ENCODE measurements at regions not wholly inside any gene's neighbourhood (a gene's known extent, or its start where the extent isn't known, plus 50 kb on each side); places are given as distances from the start of the nearest gene placed in this dataset.
A peak's percentile ranks its signal among the peaks of the same experiment; 100 is the strongest.

DNA sequence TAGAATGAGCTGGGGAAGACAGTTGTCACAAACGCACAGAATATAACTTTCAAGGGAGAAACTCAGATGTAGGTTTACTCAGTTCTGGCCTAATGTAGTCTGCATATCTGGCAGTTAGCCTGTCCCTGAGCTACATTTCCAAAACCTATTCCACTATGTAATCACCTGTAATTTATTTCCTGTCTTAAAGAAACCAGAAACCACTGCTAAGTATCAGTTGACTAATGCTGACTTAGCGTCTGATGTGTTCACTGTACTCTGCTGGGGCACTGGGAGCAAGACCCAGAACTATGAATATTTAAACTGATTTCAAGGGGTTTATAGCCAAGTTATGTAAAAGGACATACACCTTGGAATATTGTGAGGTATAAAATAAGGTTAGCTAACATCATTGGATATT is 1995.2 kb upstream of the PIK3C3 start:
- intact Hi-C loops (cut with micrococcal nuclease), result no loop called here
- Mint-ChIP-seq H3K27me3 (ENCODE audit: insufficient read depth) (no peaks in the 10 kb centered on the region), H3K27ac (no peak overlapping the region), H3K4me1 (ENCODE audit: low read depth) (no peaks in the 10 kb centered on the region), H3K36me3 (ENCODE audit: low read depth) (no peaks in the 10 kb centered on the region), H3K4me3 (no peak overlapping the region), H3K9me3 (peaks cover 9% of the 10 kb centered on the region)
- no peak for DNase-seq (ENCODE audit: low spot score)

DNA sequence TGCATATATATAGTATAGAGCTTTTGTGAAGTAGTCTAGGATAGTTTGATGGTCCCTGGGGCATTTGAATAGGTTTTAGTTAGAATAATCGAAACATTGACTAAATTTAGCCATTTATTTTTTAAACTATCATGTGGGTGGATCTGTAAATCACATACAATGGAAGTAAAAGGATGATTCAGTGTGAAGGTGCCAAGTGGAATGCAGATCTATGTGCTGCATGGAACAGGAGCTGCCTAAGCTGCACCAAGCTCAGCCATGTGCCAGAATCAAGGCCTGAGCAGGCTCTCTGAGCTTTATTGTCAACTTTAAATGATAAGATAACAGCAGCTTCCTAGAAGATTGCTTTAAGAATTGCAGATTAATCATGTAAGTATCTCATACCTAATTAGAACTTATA is 1996.2 kb upstream of the PIK3C3 start:
- no peak overlapping the region for H3K4me3 Mint-ChIP-seq
- DNase-seq (ENCODE audit: low spot score), result no peak
- no peaks in the 10 kb centered on the region for H3K27me3 Mint-ChIP-seq (ENCODE audit: insufficient read depth)
- no peaks in the 10 kb centered on the region for H3K4me1 Mint-ChIP-seq (ENCODE audit: low read depth)
- intact Hi-C loops (cut with micrococcal nuclease), result no loop called here
- no peak overlapping the region for H3K27ac Mint-ChIP-seq
- H3K9me3 Mint-ChIP-seq, result peaks cover 4% of the 10 kb centered on the region
- H3K36me3 Mint-ChIP-seq (ENCODE audit: low read depth), result no peaks in the 10 kb centered on the region

DNA sequence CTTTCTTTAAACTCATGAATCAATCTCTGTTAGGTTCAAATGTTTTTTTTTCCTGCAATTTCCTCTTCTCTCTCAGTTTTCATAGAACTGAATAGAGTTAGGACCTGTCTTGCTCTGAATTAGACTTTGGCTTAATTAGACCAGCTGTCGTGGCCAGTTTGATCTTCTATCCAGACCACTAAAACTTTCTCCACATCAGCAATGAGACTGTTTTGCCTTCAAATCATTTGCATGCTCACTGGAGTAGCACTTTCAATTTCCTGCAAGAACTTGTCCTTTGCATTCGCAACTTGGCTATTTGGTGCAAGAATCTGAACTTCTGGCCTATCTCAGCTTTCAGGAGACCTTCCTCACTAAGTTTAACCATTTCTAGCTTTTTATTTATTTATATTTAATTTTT is 2002.2 kb upstream of the PIK3C3 start:
- Mint-ChIP-seq H3K27ac (no peak overlapping the region), H3K27me3 (ENCODE audit: insufficient read depth) (no peaks in the 10 kb centered on the region), H3K36me3 (ENCODE audit: low read depth) (no peaks in the 10 kb centered on the region), H3K4me3 (no peak overlapping the region), H3K9me3 (no peaks in the 10 kb centered on the region), H3K4me1 (ENCODE audit: low read depth) (no peaks in the 10 kb centered on the region)
- intact Hi-C loops (cut with micrococcal nuclease), result no loop called here
- no peak for DNase-seq (ENCODE audit: low spot score)

DNA sequence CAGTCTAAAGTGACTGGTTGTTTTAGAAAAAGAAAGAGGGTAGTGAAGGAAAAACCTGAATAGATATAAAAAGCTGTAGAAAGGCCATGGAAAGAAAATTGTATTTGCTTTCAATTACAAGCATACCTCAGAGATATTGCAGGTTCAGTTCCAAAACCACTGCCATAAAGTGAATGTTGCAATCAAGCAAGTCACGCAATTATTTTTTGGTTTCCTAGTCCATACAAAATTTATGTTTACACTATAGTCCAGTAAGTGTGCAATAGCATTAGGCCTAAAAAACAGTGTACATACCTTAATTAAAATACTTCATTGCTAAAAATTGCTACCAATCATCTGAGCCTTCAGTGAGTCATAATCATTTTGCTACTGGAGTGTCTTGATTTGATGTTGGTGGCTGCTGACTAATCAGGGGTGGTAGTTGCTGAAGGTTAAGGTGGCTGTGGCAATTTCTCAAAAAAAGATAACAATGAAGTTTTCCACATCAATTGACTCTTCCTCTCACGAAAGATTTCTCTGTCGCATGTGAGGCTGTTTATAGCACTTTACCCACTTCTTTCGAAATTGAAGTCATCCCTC is 2003.8 kb upstream of the PIK3C3 start:
- no peak for DNase-seq (ENCODE audit: low spot score)
- Mint-ChIP-seq H3K36me3 (ENCODE audit: low read depth) (no peaks in the 10 kb centered on the region), H3K27ac (no peak overlapping the region), H3K27me3 (ENCODE audit: insufficient read depth) (no peaks in the 10 kb centered on the region), H3K4me3 (no peak overlapping the region), H3K4me1 (ENCODE audit: low read depth) (no peaks in the 10 kb centered on the region), H3K9me3 (no peaks in the 10 kb centered on the region)
- intact Hi-C loops (cut with micrococcal nuclease), result no loop called here

DNA sequence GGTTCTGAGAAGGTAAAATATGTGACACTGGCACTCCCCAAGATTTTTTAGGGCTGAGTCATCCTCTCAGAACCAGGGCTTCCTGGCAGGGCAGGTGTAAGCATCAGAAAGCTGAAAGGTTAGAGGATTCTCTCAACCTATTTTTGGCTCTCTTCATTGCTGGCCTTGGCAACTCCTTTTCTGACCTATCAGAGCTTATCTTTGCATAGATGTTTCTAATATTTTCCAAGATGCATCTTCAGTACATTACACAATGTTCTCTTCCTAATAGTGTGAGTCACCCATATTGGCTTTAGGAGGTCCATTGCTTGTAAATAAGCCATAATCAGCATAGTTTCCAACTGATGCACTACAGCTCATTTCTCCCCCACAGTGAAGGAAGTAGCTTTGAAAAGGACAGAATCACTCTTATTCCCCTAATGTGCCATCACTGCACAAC is 2008.4 kb upstream of the PIK3C3 start:
- Mint-ChIP-seq H3K4me1 (ENCODE audit: low read depth) (no peaks in the 10 kb centered on the region), H3K4me3 (no peak overlapping the region), H3K9me3 (peaks cover 3% of the 10 kb centered on the region), H3K27ac (no peak overlapping the region), H3K27me3 (ENCODE audit: insufficient read depth) (no peaks in the 10 kb centered on the region), H3K36me3 (ENCODE audit: low read depth) (no peaks in the 10 kb centered on the region)
- intact Hi-C loops (cut with micrococcal nuclease), result no loop called here
- DNase-seq (ENCODE audit: low spot score), result no peak

DNA sequence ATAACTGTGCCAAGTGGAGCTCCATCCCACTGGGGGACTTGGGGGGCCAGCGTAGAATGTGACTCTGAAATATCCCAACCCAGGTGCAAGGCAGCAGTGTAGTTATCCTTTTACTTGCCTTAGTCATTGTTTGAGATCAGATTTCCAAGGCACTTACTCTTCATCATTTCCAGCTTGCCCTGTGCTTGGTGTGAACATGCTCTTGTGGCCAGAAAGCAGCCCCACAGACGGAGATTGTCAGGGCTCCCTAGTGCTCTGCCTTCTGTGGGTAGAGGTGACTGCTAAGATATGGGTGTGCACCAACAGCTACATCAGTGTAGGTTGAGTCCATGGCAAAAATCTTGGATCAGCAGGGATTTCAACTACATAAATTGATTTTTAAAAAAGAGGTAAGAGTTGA is 2010.0 kb upstream of the PIK3C3 start:
- H3K36me3 Mint-ChIP-seq (ENCODE audit: low read depth), result no peaks in the 10 kb centered on the region
- no peak overlapping the region for H3K27ac Mint-ChIP-seq
- H3K4me1 Mint-ChIP-seq (ENCODE audit: low read depth), result no peaks in the 10 kb centered on the region
- H3K9me3 Mint-ChIP-seq, result peaks cover 3% of the 10 kb centered on the region
- DNase-seq (ENCODE audit: low spot score), result no peak
- no peak overlapping the region for H3K4me3 Mint-ChIP-seq
- no peaks in the 10 kb centered on the region for H3K27me3 Mint-ChIP-seq (ENCODE audit: insufficient read depth)
- intact Hi-C loops (cut with micrococcal nuclease), result no loop called here

DNA sequence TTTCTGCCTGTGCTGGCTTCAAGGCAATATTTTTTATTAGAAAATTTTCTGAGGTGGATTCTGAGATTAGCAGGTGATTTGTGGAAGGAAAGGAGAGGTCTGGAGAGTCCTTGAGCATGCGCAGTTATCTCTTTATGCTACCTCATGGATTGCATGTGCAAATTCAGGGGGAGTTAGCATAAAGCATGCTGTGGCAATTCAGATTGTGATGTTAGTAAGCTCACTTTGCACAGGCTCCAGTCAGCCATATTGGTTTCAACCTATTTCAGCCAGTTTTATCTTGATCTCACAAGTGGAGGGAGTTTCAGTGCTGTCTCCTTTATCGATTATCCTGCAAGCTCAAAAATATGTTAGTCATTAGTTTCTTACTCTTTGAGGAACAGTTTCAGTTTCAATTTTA is 2012.3 kb upstream of the PIK3C3 start:
- Mint-ChIP-seq H3K27me3 (ENCODE audit: insufficient read depth) (no peaks in the 10 kb centered on the region), H3K36me3 (ENCODE audit: low read depth) (no peaks in the 10 kb centered on the region), H3K9me3 (peaks cover 11% of the 10 kb centered on the region), H3K4me3 (no peak overlapping the region), H3K27ac (no peak overlapping the region), H3K4me1 (ENCODE audit: low read depth) (no peaks in the 10 kb centered on the region)
- no peak for DNase-seq (ENCODE audit: low spot score)
- intact Hi-C loops (cut with micrococcal nuclease), result no loop called here

DNA sequence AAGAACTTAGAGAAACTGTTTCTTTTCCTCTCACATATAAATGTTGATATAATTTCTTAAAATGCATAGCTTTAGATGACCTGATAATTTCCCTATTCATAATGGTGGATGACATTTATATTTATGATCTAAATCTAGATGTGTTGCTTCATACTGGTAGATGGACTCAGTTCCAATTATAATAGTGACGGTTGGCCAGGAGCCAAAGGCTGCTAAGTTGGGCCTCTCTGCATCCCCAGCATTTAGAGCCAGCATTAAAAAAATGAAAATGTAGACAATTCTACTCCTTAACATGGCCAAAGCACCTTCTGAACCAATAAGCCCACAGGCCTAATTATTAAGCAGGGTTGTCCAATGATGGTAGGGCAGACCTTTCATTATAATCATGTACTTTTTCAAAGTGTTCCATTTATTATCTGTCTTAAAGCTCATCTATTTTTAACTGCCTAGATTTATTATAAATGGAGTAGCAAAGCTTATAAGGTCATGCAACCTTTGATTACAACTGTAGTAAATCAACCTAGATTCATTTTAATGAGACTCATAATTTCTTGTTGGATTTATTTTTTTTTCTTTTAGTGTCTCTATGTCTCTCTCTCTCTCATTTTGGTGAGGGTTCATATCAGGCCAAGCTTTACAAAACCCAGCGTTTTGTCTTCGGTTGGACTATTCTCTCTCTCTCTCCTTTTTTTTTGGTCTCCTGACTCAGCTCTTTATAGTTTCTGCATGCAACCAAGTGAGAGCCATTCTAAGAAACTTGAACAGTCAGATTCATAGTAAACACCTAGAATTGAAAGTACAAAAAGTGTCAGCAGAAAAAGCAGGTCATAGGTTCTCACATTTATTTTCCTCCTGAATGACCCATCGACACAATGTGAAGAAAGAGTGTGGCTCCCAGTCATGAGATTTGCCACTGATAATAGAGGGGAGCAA is 2016.1 kb upstream of the PIK3C3 start:
- H3K9me3 Mint-ChIP-seq, result peaks cover 17% of the 10 kb centered on the region
- no peaks in the 10 kb centered on the region for H3K36me3 Mint-ChIP-seq (ENCODE audit: low read depth)
- H3K4me3 Mint-ChIP-seq, result no peak overlapping the region
- no peak for DNase-seq (ENCODE audit: low spot score)
- H3K27ac Mint-ChIP-seq, result peak overlapping the region; percentile 27
- intact Hi-C loops (cut with micrococcal nuclease), result no loop called here
- H3K27me3 Mint-ChIP-seq (ENCODE audit: insufficient read depth), result no peaks in the 10 kb centered on the region
- H3K4me1 Mint-ChIP-seq (ENCODE audit: low read depth), result no peaks in the 10 kb centered on the region

DNA sequence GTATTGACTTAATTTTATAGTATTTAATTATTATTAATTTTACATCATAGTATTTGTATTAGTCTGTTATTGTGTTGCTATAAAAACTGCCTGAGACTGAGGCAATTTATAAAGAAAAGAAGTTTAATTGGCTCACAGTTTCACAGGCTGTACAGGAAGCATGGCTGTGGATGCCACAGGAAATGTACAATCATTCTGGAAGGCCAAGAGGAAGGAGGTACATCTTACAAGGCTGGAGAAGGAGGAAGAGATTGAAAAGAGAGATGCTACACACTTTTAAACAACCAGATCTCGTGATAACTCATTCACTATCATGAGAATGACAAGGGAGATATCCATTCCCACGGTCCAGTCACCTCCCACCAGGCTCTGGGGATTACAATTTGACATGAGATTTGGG is 2019.4 kb upstream of the PIK3C3 start:
- no peak overlapping the region for H3K4me3 Mint-ChIP-seq
- H3K4me1 Mint-ChIP-seq (ENCODE audit: low read depth), result no peaks in the 10 kb centered on the region
- no peaks in the 10 kb centered on the region for H3K27me3 Mint-ChIP-seq (ENCODE audit: insufficient read depth)

DNA sequence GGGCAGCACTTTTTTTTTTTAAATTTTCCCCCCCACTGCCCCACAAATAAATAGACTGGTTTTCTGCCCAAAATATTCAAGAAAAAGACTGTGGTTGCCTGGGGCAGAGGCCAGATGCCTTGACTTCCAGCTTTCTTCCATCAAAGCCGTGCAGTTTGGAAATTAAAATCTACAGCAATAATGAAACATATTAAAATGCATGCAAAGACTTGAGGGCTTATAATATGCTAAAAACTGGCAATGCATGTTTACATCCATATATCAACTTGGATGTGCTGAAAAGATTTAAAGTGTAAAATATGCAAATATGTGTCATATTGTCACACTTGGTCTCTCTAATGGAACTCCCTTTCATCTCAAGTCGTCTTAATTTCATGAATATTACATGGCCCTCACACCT is 2036.2 kb upstream of the PIK3C3 start:
- intact Hi-C loops (cut with micrococcal nuclease), result no loop called here
- no peak for DNase-seq (ENCODE audit: low spot score)
- H3K27me3 Mint-ChIP-seq (ENCODE audit: insufficient read depth), result no peaks in the 10 kb centered on the region
- H3K9me3 Mint-ChIP-seq, result no peaks in the 10 kb centered on the region
- no peak overlapping the region for H3K27ac Mint-ChIP-seq
- H3K36me3 Mint-ChIP-seq (ENCODE audit: low read depth), result no peaks in the 10 kb centered on the region
- no peaks in the 10 kb centered on the region for H3K4me1 Mint-ChIP-seq (ENCODE audit: low read depth)
- no peak overlapping the region for H3K4me3 Mint-ChIP-seq

More for the DNA sequence above, 2019.4 kb upstream of the PIK3C3 start:
- intact Hi-C loops (cut with micrococcal nuclease), result no loop called here
- Mint-ChIP-seq H3K27ac (no peak overlapping the region), H3K36me3 (ENCODE audit: low read depth) (no peaks in the 10 kb centered on the region), H3K9me3 (peaks cover 19% of the 10 kb centered on the region)
- DNase-seq (ENCODE audit: low spot score), result no peak

DNA sequence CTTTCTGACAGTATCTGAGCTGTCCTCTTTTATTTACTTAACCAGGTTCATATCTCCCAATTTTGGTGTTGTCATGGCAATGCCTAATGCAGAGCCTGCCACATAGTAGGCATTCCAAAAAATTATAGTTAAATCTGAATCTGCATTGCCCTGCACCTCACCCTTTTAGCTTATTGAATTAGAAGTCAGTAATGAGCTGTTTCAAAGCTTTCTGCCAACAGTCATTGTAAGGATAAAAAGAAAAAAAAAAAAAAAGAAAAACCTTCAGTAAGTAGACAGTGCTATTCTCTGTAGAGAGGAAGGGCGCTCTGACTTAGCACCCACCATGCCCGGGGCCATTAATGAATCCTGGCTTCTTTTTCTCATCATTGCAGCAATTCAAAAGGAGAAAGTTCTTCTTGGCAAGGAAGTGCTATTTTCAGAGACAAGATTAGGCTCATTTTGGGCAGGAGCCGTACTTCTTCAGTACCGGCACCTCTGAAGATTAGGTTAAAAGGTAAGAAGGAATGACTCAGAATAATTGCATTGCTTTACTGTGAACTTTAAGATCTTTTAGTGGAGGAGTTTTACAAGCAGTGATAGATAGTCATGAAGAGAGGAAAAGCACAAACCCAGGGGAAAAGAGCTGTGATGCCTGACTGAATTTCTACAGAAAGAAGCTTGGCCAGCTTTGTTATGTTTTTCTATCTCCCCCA is 2041.2 kb upstream of the PIK3C3 start:
- Mint-ChIP-seq H3K4me3 (no peak overlapping the region), H3K27ac (no peak overlapping the region), H3K36me3 (ENCODE audit: low read depth) (no peaks in the 10 kb centered on the region), H3K27me3 (ENCODE audit: insufficient read depth) (no peaks in the 10 kb centered on the region), H3K9me3 (peaks cover 8% of the 10 kb centered on the region), H3K4me1 (ENCODE audit: low read depth) (no peaks in the 10 kb centered on the region)
- no peak for DNase-seq (ENCODE audit: low spot score)
- intact Hi-C loops (cut with micrococcal nuclease), result no loop called here

DNA sequence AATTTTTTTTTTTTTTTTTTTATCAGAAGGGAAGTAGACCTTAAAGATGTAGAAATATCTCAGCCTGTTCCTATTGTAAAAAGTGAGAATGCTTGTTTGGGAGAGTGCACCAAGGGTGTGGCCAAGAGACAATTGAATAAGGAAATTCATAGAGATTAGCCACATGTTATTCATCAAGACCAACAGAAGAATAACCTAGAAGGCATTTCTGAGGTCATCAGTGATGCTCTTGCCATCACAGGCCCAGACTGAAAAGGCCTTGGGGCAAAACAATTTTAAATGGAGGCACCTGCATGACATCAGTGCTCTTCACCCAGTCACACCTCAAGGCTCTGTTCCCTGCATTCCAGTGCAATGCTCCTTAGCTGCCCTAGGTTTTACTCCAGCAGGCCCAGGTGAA is 2043.3 kb upstream of the PIK3C3 start:
- no peaks in the 10 kb centered on the region for H3K36me3 Mint-ChIP-seq (ENCODE audit: low read depth)
- no peak overlapping the region for H3K4me3 Mint-ChIP-seq
- no peak for DNase-seq (ENCODE audit: low spot score)
- intact Hi-C loops (cut with micrococcal nuclease), result no loop called here
- H3K27me3 Mint-ChIP-seq (ENCODE audit: insufficient read depth), result no peaks in the 10 kb centered on the region
- peaks cover 8% of the 10 kb centered on the region for H3K9me3 Mint-ChIP-seq
- H3K27ac Mint-ChIP-seq, result no peak overlapping the region
- H3K4me1 Mint-ChIP-seq (ENCODE audit: low read depth), result no peaks in the 10 kb centered on the region

DNA sequence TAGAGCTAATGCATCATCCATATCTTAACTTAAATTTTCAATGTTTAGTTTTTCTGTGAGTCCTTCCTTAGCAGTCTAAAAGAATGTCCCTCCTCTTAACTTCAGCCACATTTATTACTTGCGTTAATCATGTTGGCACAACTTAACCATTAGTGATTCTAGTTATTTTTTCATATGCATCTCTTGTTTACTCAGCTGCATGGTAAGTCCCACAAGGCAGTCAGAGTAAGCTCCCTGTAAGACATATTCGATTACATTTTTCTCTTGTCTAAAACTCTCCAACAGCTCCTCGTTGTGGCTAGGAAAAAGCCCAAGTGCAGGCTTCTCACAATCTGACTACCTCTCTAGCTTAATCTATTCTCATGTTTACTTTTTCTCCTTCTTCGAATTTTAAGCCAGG is 2045.3 kb upstream of the PIK3C3 start:
- Mint-ChIP-seq H3K9me3 (peaks cover 8% of the 10 kb centered on the region), H3K36me3 (ENCODE audit: low read depth) (no peaks in the 10 kb centered on the region), H3K4me1 (ENCODE audit: low read depth) (no peaks in the 10 kb centered on the region), H3K27me3 (ENCODE audit: insufficient read depth) (no peaks in the 10 kb centered on the region), H3K4me3 (no peak overlapping the region), H3K27ac (no peak overlapping the region)
- intact Hi-C loops (cut with micrococcal nuclease), result no loop called here
- DNase-seq (ENCODE audit: low spot score), result no peak

All from activated T-helper 1 cell treated with anti-CD3 and anti-CD28 coated beads, Interleukin-12 subunit alpha, Interleukin-12 subunit beta, Interleukin-2, Interleukin-4 antibody, amounts not matched to agents 30 ng/mL and 10 ng/mL and 1 ng/mL, durations not matched to agents 14 hours and 24 hours and 36 hours (primary cell).